Dedifferentiated amniotic fluid mesenchymal stem cell (primary cell): ENCODE measurements at regions not wholly inside any gene's neighbourhood (a gene's known extent, or its start where the extent isn't known, plus 50 kb on each side); places are given as distances from the start of the nearest gene placed in this dataset.
A peak's percentile ranks its signal among the peaks of the same experiment; 100 is the strongest.
"Not testable (repeated sequence)": the region's sequence is repeated elsewhere in the genome, so short reads cannot be mapped to it uniquely, and the experiment has no call there.

Experiments used
- DNase-seq: peaks from one replicate; pipeline ENCODE4 v3.0.0-alpha.2; 2016; ENCODE audit errors: extremely low spot score

- DNase-seq, result no peak
Measured at GRCh38 chr2:176914371-176914770, 298.2 kb upstream of the HNRNPA3 start.

- not testable (repeated sequence) for DNase-seq
Measured at GRCh38 chr2:176922545-176922944, 290.0 kb upstream of the HNRNPA3 start.

GRCh38 chr2:176923205-176923604 lies 289.4 kb upstream of the HNRNPA3 start:
- DNase-seq, result no peak

GRCh38 chr2:176924909-176925534 lies 287.6 kb upstream of the HNRNPA3 start:
- no peak for DNase-seq

- DNase-seq, result no peak
Measured at GRCh38 chr2:176926453-176926852, 286.1 kb upstream of the HNRNPA3 start.

- DNase-seq, result not testable (repeated sequence)
Measured at GRCh38 chr2:176929387-176929786, 283.2 kb upstream of the HNRNPA3 start.

GRCh38 chr2:176931588-176932563 lies 280.7 kb upstream of the HNRNPA3 start:
- DNase-seq, result peak; percentile 47

GRCh38 chr2:176934131-176934530 lies 278.5 kb upstream of the HNRNPA3 start:
- DNase-seq, result no peak

GRCh38 chr2:176934869-176935415 lies 277.7 kb upstream of the HNRNPA3 start:
- DNase-seq, result no peak

- no peak for DNase-seq
Measured at GRCh38 chr2:176935543-176936102, 277.0 kb upstream of the HNRNPA3 start.

GRCh38 chr2:176936410-176936809 lies 276.2 kb upstream of the HNRNPA3 start:
- DNase-seq, result no peak

- no peak for DNase-seq
Measured at GRCh38 chr2:176944998-176945397, 267.6 kb upstream of the HNRNPA3 start.

GRCh38 chr2:176947754-176948153 lies 264.8 kb upstream of the HNRNPA3 start:
- no peak for DNase-seq

GRCh38 chr2:176951218-176951617 lies 261.4 kb upstream of the HNRNPA3 start:
- not testable (repeated sequence) for DNase-seq

GRCh38 chr2:176956791-176957190 lies 255.8 kb upstream of the HNRNPA3 start:
- no peak for DNase-seq

GRCh38 chr2:176959614-176960013 lies 253.0 kb upstream of the HNRNPA3 start:
- no peak for DNase-seq

GRCh38 chr2:176960061-176960460 lies 252.5 kb upstream of the HNRNPA3 start:
- DNase-seq, result no peak

- no peak for DNase-seq
Measured at GRCh38 chr2:176960736-176961520, 251.7 kb upstream of the HNRNPA3 start.

GRCh38 chr2:176961775-176962619 lies 250.6 kb upstream of the HNRNPA3 start:
- no peak for DNase-seq

- no peak for DNase-seq
Measured at GRCh38 chr2:176963568-176964287, 248.9 kb upstream of the HNRNPA3 start.
